ENCODE measurements at regions not wholly inside any gene's neighbourhood (a gene's known extent, or its start where the extent isn't known, plus 50 kb on each side); places are given as distances from the start of the nearest gene placed in this dataset.

DNA sequence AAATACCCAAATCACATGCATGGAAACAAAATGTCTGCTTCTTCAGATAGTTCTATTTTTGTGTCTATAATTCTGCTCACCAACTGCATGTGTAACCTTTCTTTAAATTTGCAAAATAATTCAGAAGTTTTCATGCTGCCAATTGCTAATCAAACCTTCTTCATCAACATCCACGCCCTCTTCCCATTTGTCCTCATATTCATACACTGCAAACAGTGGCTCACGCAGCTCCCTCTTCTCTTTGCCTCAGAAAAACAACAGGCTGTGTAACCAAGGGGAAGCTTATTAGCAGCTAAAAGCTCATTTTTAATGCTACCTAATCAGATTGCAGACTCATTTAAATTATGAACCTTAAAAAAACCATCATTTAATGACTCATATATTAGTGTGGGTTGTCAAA lies 555.0 kb upstream of the EPHA7 start:
- no peak for FAIRE-seq
- Histone ChIP-seq H3K9ac (ENCODE audit: low read length) (no peak overlapping the region), H3K79me2 (ENCODE audit: insufficient read depth, low read length) (no peaks in the 10 kb centered on the region), H3K36me3 (ENCODE audit: insufficient read depth, low read length) (no peaks in the 10 kb centered on the region), H4K20me1 (ENCODE audit: insufficient read depth, low read length) (no peaks in the 10 kb centered on the region), H3K4me1 (ENCODE audit: insufficient read depth, low read length) (no peaks in the 10 kb centered on the region), H3K27ac (ENCODE audit: low read depth, low read length) (no peak overlapping the region), H3K4me3 (ENCODE audit: insufficient read depth, low read depth, low read length) (no peak overlapping the region), H3K4me2 (ENCODE audit: low read length) (no peak overlapping the region), H3K9me3 (ENCODE audit: insufficient read depth, low read depth, low read length) (no peaks in the 10 kb centered on the region), H3K27me3 (ENCODE audit: insufficient read depth, low read length) (no peaks in the 10 kb centered on the region), H2AFZ (ENCODE audit: low read depth, low read length) (no peak overlapping the region)
- no peaks in the 10 kb centered on the region for H3K9me3 Mint-ChIP-seq (ENCODE audit: unreplicated experiment)
- H3K27ac Mint-ChIP-seq (ENCODE audit: unreplicated experiment), result no peak overlapping the region
- no peaks in the 10 kb centered on the region for H3K36me3 Mint-ChIP-seq (ENCODE audit: low read depth, unreplicated experiment)
- no peak for TF ChIP-seq EZH2 (IDR thresholded peaks at IDR 0.05; ENCODE audit: insufficient read depth, low read length)
- TF ChIP-seq, protein P1, sequence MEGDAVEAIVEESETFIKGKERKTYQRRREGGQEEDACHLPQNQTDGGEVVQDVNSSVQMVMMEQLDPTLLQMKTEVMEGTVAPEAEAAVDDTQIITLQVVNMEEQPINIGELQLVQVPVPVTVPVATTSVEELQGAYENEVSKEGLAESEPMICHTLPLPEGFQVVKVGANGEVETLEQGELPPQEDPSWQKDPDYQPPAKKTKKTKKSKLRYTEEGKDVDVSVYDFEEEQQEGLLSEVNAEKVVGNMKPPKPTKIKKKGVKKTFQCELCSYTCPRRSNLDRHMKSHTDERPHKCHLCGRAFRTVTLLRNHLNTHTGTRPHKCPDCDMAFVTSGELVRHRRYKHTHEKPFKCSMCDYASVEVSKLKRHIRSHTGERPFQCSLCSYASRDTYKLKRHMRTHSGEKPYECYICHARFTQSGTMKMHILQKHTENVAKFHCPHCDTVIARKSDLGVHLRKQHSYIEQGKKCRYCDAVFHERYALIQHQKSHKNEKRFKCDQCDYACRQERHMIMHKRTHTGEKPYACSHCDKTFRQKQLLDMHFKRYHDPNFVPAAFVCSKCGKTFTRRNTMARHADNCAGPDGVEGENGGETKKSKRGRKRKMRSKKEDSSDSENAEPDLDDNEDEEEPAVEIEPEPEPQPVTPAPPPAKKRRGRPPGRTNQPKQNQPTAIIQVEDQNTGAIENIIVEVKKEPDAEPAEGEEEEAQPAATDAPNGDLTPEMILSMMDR (IDR thresholded peaks at IDR 0.05; ENCODE audit: insufficient read depth, low read depth, low read length), result no peak
- no peaks in the 10 kb centered on the region for H3K4me1 Mint-ChIP-seq (ENCODE audit: low read depth, unreplicated experiment)
- H3K27me3 Mint-ChIP-seq (ENCODE audit: low read depth, unreplicated experiment), result no peaks in the 10 kb centered on the region
- no peak for DNase-seq (ENCODE audit: low read depth)
- H3K4me3 Mint-ChIP-seq (ENCODE audit: unreplicated experiment), result no peak overlapping the region

DNA sequence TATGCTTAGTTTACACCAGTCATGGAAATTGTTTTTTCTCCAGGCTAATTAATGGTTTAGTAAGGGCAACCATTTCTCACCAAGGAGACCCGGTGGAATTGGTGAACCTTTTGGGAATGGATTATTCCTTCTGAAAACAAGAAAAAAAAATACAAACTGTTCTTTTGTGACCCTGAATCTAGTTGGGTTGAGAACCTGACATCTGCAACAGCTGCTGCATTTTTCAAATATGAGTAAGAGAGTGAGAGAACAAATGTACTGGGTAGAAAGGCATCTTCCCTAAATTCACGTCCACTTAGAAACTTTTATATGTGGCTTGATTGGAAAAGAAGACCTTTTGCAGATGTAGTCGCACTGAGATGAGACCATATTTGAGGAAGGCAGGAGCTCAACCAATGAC lies 553.4 kb upstream of the EPHA7 start:
- Histone ChIP-seq H3K27me3 (ENCODE audit: insufficient read depth, low read length) (no peaks in the 10 kb centered on the region), H3K4me1 (ENCODE audit: insufficient read depth, low read length) (no peaks in the 10 kb centered on the region), H2AFZ (ENCODE audit: low read depth, low read length) (no peak overlapping the region), H4K20me1 (ENCODE audit: insufficient read depth, low read length) (no peaks in the 10 kb centered on the region), H3K9ac (ENCODE audit: low read length) (no peak overlapping the region), H3K36me3 (ENCODE audit: insufficient read depth, low read length) (no peaks in the 10 kb centered on the region), H3K4me3 (ENCODE audit: insufficient read depth, low read depth, low read length) (no peak overlapping the region), H3K27ac (ENCODE audit: low read depth, low read length) (no peak overlapping the region), H3K79me2 (ENCODE audit: insufficient read depth, low read length) (no peaks in the 10 kb centered on the region), H3K4me2 (ENCODE audit: low read length) (no peak overlapping the region), H3K9me3 (ENCODE audit: insufficient read depth, low read depth, low read length) (no peaks in the 10 kb centered on the region)
- Mint-ChIP-seq H3K4me3 (ENCODE audit: unreplicated experiment) (no peak overlapping the region), H3K27ac (ENCODE audit: unreplicated experiment) (no peak overlapping the region), H3K27me3 (ENCODE audit: low read depth, unreplicated experiment) (no peaks in the 10 kb centered on the region), H3K9me3 (ENCODE audit: unreplicated experiment) (no peaks in the 10 kb centered on the region), H3K4me1 (ENCODE audit: low read depth, unreplicated experiment) (no peaks in the 10 kb centered on the region), H3K36me3 (ENCODE audit: low read depth, unreplicated experiment) (no peaks in the 10 kb centered on the region)
- TF ChIP-seq, protein P1 (IDR thresholded peaks at IDR 0.05; ENCODE audit: insufficient read depth, low read depth, low read length), result no peak
- TF ChIP-seq EZH2 (IDR thresholded peaks at IDR 0.05; ENCODE audit: insufficient read depth, low read length), result no peak
- FAIRE-seq, result no peak
- DNase-seq (ENCODE audit: low read depth), result no peak

DNA sequence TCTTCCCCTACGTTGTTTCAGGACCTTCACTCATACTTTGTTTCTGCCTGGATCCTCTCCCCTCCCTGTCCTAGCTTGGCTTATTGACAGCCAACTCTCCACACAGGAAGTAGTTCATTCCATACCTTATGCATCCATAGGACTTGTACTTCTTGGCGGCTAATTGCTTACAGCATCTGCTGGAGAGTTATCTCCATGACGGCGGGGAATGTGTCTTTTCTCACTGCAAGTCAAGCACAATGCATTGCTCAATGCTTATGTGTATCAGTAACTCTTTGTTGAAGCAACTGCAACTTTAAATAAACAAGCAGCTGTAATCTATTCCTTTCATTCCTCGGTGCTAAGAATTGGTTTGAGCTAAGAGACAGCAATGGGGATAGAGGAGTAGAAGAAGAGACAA lies 551.3 kb upstream of the EPHA7 start:
- Histone ChIP-seq H2AFZ (ENCODE audit: low read depth, low read length) (no peak overlapping the region), H3K9me3 (ENCODE audit: insufficient read depth, low read depth, low read length) (no peaks in the 10 kb centered on the region), H3K4me3 (ENCODE audit: insufficient read depth, low read depth, low read length) (no peak overlapping the region), H3K27ac (ENCODE audit: low read depth, low read length) (no peak overlapping the region), H3K27me3 (ENCODE audit: insufficient read depth, low read length) (no peaks in the 10 kb centered on the region), H3K4me2 (ENCODE audit: low read length) (no peak overlapping the region), H3K4me1 (ENCODE audit: insufficient read depth, low read length) (no peaks in the 10 kb centered on the region), H3K79me2 (ENCODE audit: insufficient read depth, low read length) (no peaks in the 10 kb centered on the region), H4K20me1 (ENCODE audit: insufficient read depth, low read length) (no peaks in the 10 kb centered on the region), H3K9ac (ENCODE audit: low read length) (no peak overlapping the region), H3K36me3 (ENCODE audit: insufficient read depth, low read length) (no peaks in the 10 kb centered on the region)
- H3K27me3 Mint-ChIP-seq (ENCODE audit: low read depth, unreplicated experiment), result no peaks in the 10 kb centered on the region
- H3K9me3 Mint-ChIP-seq (ENCODE audit: unreplicated experiment), result no peaks in the 10 kb centered on the region
- H3K4me1 Mint-ChIP-seq (ENCODE audit: low read depth, unreplicated experiment), result no peaks in the 10 kb centered on the region
- no peak overlapping the region for H3K4me3 Mint-ChIP-seq (ENCODE audit: unreplicated experiment)
- no peak overlapping the region for H3K27ac Mint-ChIP-seq (ENCODE audit: unreplicated experiment)
- no peak for TF ChIP-seq EZH2 (IDR thresholded peaks at IDR 0.05; ENCODE audit: insufficient read depth, low read length)
- TF ChIP-seq, protein P1 (IDR thresholded peaks at IDR 0.05; ENCODE audit: insufficient read depth, low read depth, low read length), result no peak
- no peaks in the 10 kb centered on the region for H3K36me3 Mint-ChIP-seq (ENCODE audit: low read depth, unreplicated experiment)
- DNase-seq (ENCODE audit: low read depth) (no peak), FAIRE-seq (no peak)

All from astrocyte (in vitro differentiated cells and primary cell).